HepG2 (cell line): ENCODE measurements at regions not wholly inside any gene's neighbourhood (a gene's known extent, or its start where the extent isn't known, plus 50 kb on each side); places are given as distances from the start of the nearest gene placed in this dataset.

ENCODE experiments used
- CC2D1A ChIP-seq: sonication (generic); formaldehyde crosslinking; IDR thresholded peaks from 2 replicates; pipeline ENCODE4 v1.8.1; 2023; ENCODE audit warnings: mild to moderate bottlenecking, missing genetic modification reagents
- DBP ChIP-seq: sonication (generic); formaldehyde crosslinking; IDR thresholded peaks from 2 replicates; pipeline ENCODE4 v1.4.0; 2020; ENCODE audit warnings: missing genetic modification reagents; ENCODE audit errors: not compliant biosample characterization
- EED ChIP-seq: sonication (generic); formaldehyde crosslinking; IDR thresholded peaks from 2 replicates; pipeline ENCODE4 v1.5.0; 2020; ENCODE audit warnings: mild to moderate bottlenecking, missing genetic modification reagents
- MAFF ChIP-seq: IDR thresholded peaks from 2 replicates; pipeline ENCODE4 v1.6.1; 2011; ENCODE audit warnings: low read depth, low read length, improper control_type of control experiment
- MAFK ChIP-seq, 2 experiments: IDR thresholded peaks in 1 of 2; conservative IDR thresholded peaks in 1 of 2; 2 replicates each; pipeline ENCODE4 v1.6.1; 2011; ENCODE audit warnings: improper control_type of control experiment in 2 of 2, low read length in 2 of 2
- NRL ChIP-seq: sonication (generic); formaldehyde crosslinking; IDR thresholded peaks from 2 replicates; pipeline ENCODE4 v1.5.0; 2020; ENCODE audit warnings: missing genetic modification reagents, mild to moderate bottlenecking, moderate library complexity, borderline replicate concordance
- TERF1 ChIP-seq: sonication (generic); formaldehyde crosslinking; IDR thresholded peaks from 2 replicates; pipeline ENCODE4 v1.8.0; 2022; ENCODE audit warnings: mild to moderate bottlenecking, missing genetic modification reagents, moderate library complexity
- ZBTB14 ChIP-seq: sonication (generic); formaldehyde crosslinking; IDR thresholded peaks from 2 replicates; pipeline ENCODE4 v1.4.0; 2020; ENCODE audit warnings: missing genetic modification reagents
- ZNF546 ChIP-seq: sonication (generic); formaldehyde crosslinking; conservative IDR thresholded peaks from 2 replicates; pipeline ENCODE4 v1.8.1; 2023; ENCODE audit warnings: mild to moderate bottlenecking, missing genetic modification reagents

- TF ChIP-seq TERF1 (no peak), DBP (CRISPR knock-in tag) (no peak), MAFK (conservative IDR thresholded peaks at IDR 0.05 in 1 of 2, IDR thresholded peaks at IDR 0.05 in 1 of 2; ENCODE audit: low read length in 2 of 2) (peak; percentile 83 to 96), MAFF (peak; percentile 92), ZNF546 (CRISPR knock-in tag) (no peak), ZBTB14 (CRISPR knock-in tag) (no peak), EED (CRISPR knock-in tag) (no peak), NRL (CRISPR knock-in tag) (no peak), CC2D1A (no peak)
These were observed 171.0 kb upstream of the NEBL start (continued) for GRCh38 chr10:21068026-21068656.
